Natural killer cell treated with Interleukin-12 subunit alpha and Interleukin-12 subunit beta and Interleukin-15 and Interleukin-18, amount 100 ng/mL, for 72 hours (primary cell): ENCODE measurements at regions not wholly inside any gene's neighbourhood (a gene's known extent, or its start where the extent isn't known, plus 50 kb on each side); places are given as distances from the start of the nearest gene placed in this dataset.

Experiments used
- ATAC-seq, 2 donors: fragments of 150-1000 bp; cut with Tn5 transposase in 1 of 2; sonication (Bioruptor Pico), chemical (Tn5 transposase) in 1 of 2; 2 replicates each; pipeline ENCODE4 v1.10.0; 2021
- DNase-seq: peaks from one replicate; pipeline ENCODE4 v3.0.0; 2022; ENCODE audit warnings: low spot score
- H3K27ac Mint-ChIP-seq, 2 donors: 1 replicate in 1 of 2; 2 replicates in 1 of 2; pipeline ENCODE4 v1.8.0; 2022; ENCODE audit warnings: mixed read lengths in 2 of 2, mild to moderate bottlenecking in 1 of 2, moderate library complexity in 1 of 2
- H3K27me3 Mint-ChIP-seq, 2 donors: 1 replicate in 1 of 2; 2 replicates in 1 of 2; pipeline ENCODE4 v1.8.0; 2022; ENCODE audit warnings: mixed read lengths in 2 of 2
- H3K36me3 Mint-ChIP-seq: one replicate; pipeline ENCODE4 v1.8.0; 2022; ENCODE audit warnings: mixed read lengths
- H3K4me1 Mint-ChIP-seq, 2 donors: 1 replicate in 1 of 2; 2 replicates in 1 of 2; pipeline ENCODE4 v1.8.0; 2022; ENCODE audit warnings: low read depth in 2 of 2, mixed read lengths in 2 of 2, mild to moderate bottlenecking in 1 of 2
- H3K4me3 Mint-ChIP-seq: one replicate; pipeline ENCODE4 v1.8.0; 2022; ENCODE audit warnings: mixed read lengths
- H3K9me3 Mint-ChIP-seq: 2 replicates; pipeline ENCODE4 v1.8.0; 2022; ENCODE audit warnings: mixed read lengths

DNA sequence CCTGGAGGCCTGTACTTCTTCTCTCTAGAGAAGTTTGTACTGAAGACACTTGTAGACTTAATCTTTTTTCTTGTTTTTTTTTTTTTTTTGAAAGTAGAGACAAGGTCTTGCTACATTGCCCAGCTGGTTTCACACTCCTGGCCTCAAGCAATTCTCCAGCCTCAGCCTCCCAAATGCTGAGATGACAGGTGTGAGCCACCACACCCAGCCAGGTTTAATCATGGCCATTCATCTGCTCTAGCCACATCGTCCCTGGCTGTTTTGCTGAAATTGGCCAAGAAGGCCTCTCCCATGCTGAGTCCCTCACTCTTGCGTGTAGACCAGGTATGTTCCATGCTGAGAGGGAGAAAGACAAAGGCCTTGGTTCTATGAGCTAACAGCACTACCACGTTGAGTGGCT, 176.2 kb downstream of the JCAD start:
- no peak for ATAC-seq
- Mint-ChIP-seq H3K9me3 (no peaks in the 10 kb centered on the region), H3K36me3 (no peaks in the 10 kb centered on the region), H3K4me1 (no peaks in the 10 kb centered on the region), H3K27ac (no peak overlapping the region), H3K4me3 (no peak overlapping the region), H3K27me3 (peaks cover 10 to 12% of the 10 kb centered on the region in 2 donors)
- DNase-seq, result no peak

DNA sequence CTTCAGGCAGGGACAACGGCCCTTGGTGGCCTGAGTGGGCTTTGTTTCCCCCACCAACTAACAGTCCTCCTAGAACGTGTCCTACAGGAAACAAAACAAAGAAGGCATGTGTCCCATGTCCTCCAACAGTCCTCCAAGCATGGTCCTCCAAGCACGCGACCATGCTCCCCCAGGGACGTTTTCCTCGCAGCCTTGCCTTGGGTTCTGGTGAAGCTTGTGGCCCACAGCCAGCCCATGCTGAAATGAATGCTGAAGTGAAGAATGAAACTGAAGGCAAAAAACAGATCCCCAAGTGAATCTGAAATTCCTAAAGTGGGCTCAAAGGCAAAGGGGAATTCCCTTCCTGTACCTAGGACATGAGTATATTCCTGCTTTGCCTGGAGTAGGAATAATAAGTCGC, 176.6 kb downstream of the JCAD start:
- Mint-ChIP-seq H3K36me3 (no peaks in the 10 kb centered on the region), H3K9me3 (no peaks in the 10 kb centered on the region), H3K4me1 (no peaks in the 10 kb centered on the region), H3K27me3 (peaks cover 13 to 15% of the 10 kb centered on the region in 2 donors), H3K27ac (no peak overlapping the region), H3K4me3 (no peak overlapping the region)
- ATAC-seq, result no peak
- DNase-seq, result no peak

DNA sequence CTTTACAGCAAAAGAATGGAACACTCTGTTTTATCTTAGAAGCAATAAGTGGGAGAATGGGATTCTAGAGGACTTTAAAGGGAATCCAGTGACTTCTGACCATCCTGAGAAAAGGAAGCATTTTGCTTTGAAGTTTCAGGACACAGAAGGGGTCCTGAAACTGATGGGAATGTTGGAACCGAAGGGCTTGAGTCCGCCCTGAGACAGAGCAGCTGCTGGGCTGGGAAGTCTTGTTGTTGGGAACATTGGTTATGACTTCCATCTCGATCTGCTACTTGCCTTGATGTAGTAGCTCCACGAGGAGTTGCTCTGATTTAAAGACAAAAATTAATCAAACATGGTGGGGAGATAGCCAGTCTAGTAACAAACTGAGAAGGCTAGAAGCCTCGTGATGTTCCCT, 177.6 kb downstream of the JCAD start:
- DNase-seq (no peak), ATAC-seq (no peak)
- Mint-ChIP-seq H3K36me3 (no peaks in the 10 kb centered on the region), H3K9me3 (no peaks in the 10 kb centered on the region), H3K27me3 (peaks cover 18 to 19% of the 10 kb centered on the region in 2 donors), H3K27ac (no peak overlapping the region), H3K4me1 (no peaks in the 10 kb centered on the region), H3K4me3 (no peak overlapping the region)

DNA sequence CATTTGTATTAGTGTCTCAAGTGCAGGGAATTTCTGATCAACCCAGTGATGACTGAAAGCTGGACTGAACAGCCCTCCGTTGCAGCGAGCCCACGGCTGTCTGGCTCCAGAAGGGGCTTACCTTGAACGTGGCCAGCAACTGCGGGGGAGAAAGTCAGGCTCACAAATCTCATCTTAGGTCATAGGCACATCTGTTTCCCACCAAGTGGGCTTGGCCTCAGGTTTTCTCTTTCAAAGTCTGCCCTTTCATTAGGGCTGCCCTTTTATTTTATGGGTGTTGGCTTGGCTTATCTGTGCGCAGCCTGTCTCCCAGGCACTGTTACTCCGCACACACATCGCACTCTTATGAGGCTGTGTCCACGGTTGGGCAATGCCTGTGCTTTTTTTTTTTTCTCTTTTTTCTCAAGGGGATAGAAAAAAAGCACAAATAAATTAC, 178.0 kb downstream of the JCAD start:
- Mint-ChIP-seq H3K27ac (no peak overlapping the region), H3K4me1 (no peaks in the 10 kb centered on the region), H3K27me3 (peaks cover 21 to 23% of the 10 kb centered on the region in 2 donors), H3K4me3 (no peak overlapping the region), H3K9me3 (no peaks in the 10 kb centered on the region), H3K36me3 (no peaks in the 10 kb centered on the region)
- ATAC-seq (no peak), DNase-seq (no peak)

DNA sequence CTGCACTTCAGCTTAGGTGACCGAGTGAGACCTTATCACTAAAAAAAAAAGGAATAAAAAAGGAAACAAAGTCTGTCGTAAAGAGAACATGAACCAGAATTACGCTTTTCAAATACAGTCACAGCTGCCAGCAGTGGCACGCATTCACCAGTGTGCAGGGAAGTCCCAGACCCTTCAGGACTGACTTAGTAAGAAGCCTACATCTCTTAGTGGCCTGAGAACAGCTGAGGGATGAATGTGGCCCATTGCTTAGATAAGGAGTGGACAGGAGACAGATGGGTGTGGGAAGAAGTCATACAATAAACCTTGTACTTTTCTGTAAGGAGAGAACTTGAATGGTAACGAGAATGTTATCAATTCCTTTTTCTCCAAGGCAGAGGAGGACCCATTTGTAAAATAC, 178.5 kb downstream of the JCAD start:
- DNase-seq (no peak), ATAC-seq (no peak)
- Mint-ChIP-seq H3K9me3 (no peaks in the 10 kb centered on the region), H3K4me1 (no peaks in the 10 kb centered on the region), H3K36me3 (no peaks in the 10 kb centered on the region), H3K27me3 (peaks cover 23 to 28% of the 10 kb centered on the region in 2 donors), H3K27ac (no peak overlapping the region), H3K4me3 (no peak overlapping the region)

DNA sequence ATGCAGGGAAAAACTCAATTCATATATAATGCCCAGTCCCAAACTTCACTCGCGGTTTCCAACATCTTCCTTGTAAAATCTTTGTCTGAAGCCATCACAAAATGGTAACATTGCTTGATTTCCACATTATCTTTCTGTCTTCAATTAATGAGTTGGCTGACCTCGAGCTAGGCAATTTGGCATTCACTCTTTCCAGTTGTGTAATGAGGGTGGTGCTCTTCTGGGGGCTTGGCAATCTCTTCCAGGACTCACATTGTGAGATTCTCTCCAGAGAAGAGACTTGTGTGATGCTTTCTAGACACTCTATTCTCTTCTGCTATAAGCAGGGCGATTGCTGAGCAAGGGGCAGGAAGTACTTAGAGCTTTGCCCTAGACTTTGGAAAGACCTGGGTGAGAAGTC, 179.5 kb downstream of the JCAD start:
- no peak overlapping the region for H3K27ac Mint-ChIP-seq
- ATAC-seq (no peak), DNase-seq (no peak)

DNA sequence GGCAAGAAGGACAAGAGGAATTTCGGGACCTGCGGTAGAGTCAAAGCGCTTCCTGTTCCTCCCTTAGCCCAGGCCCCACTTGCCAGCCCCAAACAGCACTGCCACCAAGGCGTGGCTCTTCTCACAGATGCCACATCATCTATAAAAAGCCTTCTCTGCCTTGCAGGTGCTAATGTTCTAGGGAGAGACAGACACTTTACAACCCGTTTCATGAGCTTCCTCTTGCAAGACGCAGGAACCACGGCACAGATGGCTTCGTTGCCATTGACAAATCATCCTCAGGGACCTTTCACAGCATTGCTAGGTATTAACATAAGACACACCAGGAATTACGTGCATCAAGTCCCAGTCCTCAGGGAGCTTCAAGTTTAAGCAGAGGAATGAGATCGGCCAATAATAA, 180.9 kb downstream of the JCAD start:
- Mint-ChIP-seq H3K9me3 (no peaks in the 10 kb centered on the region), H3K4me3 (no peak overlapping the region), H3K4me1 (no peaks in the 10 kb centered on the region), H3K27me3 (peaks cover 22 to 34% of the 10 kb centered on the region in 2 donors), H3K36me3 (no peaks in the 10 kb centered on the region), H3K27ac (no peak overlapping the region)
- ATAC-seq, result no peak
- DNase-seq, result no peak

More for the DNA sequence above, 179.5 kb downstream of the JCAD start:
- H3K36me3 Mint-ChIP-seq, result no peaks in the 10 kb centered on the region
- H3K27me3 Mint-ChIP-seq, result peaks cover 25 to 34% of the 10 kb centered on the region in 2 donors
- H3K4me3 Mint-ChIP-seq, result no peak overlapping the region
- H3K4me1 Mint-ChIP-seq, result no peaks in the 10 kb centered on the region
- no peaks in the 10 kb centered on the region for H3K9me3 Mint-ChIP-seq

DNA sequence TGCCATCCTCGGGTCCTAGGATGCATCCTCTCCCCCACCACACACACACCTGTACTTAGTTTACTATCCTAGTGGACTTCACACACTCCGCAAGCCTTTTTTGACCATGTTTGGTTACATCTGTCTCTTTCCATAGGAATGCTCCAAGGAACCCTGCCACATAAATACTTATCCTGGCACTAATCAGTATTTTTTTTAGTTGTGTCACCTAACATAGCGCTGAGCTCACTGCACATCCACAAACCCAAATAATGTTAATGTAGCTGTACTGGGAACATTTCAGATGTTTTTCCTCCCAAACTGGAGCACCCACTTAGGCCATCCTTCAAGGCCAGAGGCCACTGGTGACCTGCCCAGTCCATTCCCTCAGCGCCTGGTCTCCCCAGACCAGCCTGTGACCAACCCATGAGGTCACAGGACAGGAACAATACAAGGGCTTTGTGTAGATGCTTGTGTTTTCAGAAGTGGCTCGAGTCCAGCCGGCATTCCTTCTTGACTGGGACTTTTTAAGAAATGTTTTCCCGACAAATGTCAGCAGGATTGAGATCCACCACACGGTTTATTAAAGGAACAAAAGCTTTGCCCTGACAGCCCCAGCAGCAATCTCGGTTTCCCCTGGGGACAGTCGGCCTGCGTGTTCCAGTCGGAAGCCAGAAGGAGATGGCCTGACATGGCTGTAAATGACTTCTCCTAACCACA, 181.4 kb downstream of the JCAD start:
- DNase-seq, result no peak
- Mint-ChIP-seq H3K4me1 (no peaks in the 10 kb centered on the region), H3K4me3 (no peak overlapping the region), H3K27ac (no peak overlapping the region), H3K36me3 (no peaks in the 10 kb centered on the region), H3K27me3 (peaks cover 22 to 34% of the 10 kb centered on the region in 2 donors), H3K9me3 (no peaks in the 10 kb centered on the region)
- ATAC-seq, result no peak

DNA sequence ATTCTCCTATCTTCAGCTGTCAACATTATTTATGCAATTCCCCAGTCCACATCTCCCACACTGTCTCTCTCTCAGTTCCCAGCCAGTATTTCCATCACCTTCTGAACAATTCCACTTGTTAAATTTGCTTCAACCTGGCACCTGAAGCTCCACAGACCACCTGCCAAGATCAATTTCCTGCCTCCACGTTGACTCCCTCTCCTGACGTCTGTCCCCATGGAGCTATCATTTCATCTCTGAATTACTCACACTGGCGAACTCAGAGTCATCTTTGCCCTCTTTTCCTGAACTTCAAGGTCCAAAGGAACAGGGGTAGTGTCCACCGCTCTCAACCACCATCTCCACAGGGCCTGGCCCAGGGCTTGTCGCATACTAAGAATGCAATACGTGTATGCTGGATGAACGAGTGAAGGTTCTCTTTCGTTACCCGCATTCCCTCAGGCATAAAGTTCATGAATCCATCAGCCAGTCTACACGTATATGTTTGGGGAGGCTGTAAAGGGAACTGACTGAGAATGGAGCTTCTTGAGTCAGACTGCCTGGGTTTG, 183.3 kb downstream of the JCAD start:
- H3K27me3 Mint-ChIP-seq, result peaks cover 22 to 34% of the 10 kb centered on the region in 2 donors
- no peak for DNase-seq
- H3K27ac Mint-ChIP-seq, result peak overlapping the region in 1 of 2 donors; percentile 18
- no peak for ATAC-seq
- H3K36me3 Mint-ChIP-seq, result no peaks in the 10 kb centered on the region
- no peaks in the 10 kb centered on the region for H3K9me3 Mint-ChIP-seq
- H3K4me3 Mint-ChIP-seq, result no peak overlapping the region
- H3K4me1 Mint-ChIP-seq, result no peaks in the 10 kb centered on the region

DNA sequence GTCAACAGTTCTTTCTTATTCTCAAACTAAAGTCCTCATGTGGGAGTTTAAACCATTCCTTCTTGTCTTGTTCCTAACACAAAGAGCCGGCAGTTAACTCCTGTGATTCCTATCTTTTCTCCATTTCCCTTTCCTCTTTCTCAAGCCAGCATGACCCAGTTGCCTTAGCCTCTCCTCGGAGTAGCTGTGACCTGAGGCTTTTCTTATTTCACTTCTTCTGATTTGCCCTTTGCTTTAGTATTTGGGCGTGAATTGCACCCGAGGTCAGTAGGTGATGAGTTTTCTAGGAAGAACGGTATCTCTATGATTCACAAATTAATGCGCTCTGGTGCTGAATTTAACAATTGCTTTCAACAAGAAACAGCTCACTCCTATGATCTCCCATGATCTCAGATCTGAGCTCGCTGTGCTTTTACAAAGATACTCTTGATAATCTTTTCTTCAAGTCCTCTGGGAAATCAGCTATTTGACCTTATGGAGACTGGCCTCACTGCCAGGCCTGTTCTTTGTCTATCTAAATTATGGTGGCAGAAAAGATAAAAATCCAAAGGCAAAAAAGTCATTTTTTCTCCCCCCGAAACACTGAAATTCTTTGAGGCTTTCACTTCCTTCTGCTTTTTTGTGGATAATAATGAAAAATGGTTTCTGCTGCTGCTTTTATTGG, 184.6 kb downstream of the JCAD start:
- Mint-ChIP-seq H3K27me3 (peaks cover 28 to 38% of the 10 kb centered on the region in 2 donors), H3K4me3 (no peak overlapping the region), H3K9me3 (peaks cover 7% of the 10 kb centered on the region), H3K4me1 (no peaks in the 10 kb centered on the region), H3K36me3 (no peaks in the 10 kb centered on the region), H3K27ac (no peak overlapping the region)
- no peak for DNase-seq
- ATAC-seq, result no peak

DNA sequence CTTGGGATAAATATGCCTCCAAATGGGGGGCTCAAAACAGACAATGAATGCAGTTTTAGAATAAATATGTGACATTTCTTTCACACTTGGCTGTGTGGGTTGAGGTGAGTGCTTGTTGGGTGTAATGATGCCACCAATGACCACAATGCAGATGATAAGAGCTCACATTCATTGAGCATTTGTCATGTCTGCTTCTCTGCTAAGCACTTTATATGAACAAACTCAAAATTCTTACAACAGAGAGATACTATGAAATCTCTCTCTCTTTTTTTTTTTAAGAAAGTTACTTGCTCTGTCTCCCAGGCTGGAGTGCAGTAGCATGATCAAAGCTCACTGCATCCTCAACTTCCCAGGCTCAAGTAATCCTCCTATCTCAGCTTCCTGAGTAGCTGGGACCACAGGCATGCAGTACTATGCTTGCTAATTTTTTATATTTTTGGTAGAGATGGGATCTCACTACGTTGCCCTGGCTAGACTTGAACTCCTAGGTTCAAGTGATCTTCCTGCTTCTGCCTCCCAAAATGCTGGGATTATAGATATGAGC, 185.4 kb downstream of the JCAD start:
- Mint-ChIP-seq H3K27ac (no peak overlapping the region), H3K27me3 (peaks cover 28 to 36% of the 10 kb centered on the region in 2 donors), H3K9me3 (peaks cover 7% of the 10 kb centered on the region), H3K36me3 (no peaks in the 10 kb centered on the region), H3K4me3 (no peak overlapping the region), H3K4me1 (no peaks in the 10 kb centered on the region)
- no peak for DNase-seq
- no peak for ATAC-seq

DNA sequence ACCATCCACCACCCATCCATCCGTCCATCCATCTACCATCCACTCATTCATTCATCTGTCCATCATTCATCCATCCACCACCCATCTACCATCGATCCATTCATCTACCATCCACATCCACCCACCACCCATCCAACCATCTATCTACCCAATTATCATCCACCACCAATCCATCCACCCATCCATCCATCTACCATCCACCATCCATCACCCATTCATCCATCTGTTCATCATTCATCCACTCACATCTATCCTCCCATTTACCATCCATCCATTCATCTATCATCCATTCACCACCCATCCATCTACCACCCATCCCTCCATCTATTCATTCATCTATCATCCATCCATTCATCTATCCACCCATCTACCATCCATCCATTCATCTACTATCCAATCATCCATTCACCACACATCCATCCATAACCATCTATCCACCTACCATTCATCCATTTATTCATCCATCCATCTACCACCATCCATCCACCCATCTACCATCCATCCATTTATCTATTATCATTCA, 188.8 kb downstream of the JCAD start:
- Mint-ChIP-seq H3K36me3 (no peaks in the 10 kb centered on the region), H3K4me1 (no peaks in the 10 kb centered on the region), H3K27me3 (peaks cover 8 to 15% of the 10 kb centered on the region in 2 donors), H3K27ac (no peak overlapping the region), H3K4me3 (no peak overlapping the region), H3K9me3 (peaks cover 7% of the 10 kb centered on the region)
- no peak for ATAC-seq
- DNase-seq, result no peak

DNA sequence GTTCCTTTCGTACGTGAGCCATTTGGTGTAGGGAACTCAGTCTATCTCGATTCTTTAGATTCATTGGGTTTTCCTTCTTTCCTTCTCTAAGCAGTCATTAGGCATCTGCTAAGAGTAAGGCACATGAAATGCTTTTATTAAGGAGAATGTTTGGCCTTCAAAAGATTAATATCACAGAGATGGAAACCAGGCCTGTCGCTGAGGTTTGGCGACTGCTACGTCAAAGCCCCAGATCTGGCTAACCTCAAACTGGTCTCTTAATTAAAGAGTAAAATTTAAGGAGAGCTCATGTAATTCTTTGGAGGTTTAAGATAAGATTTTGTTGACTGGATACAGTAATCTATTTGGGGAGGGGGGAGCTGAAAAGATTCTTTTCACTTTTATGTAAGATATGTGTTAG, 189.8 kb downstream of the JCAD start:
- Mint-ChIP-seq H3K4me3 (no peak overlapping the region), H3K36me3 (no peaks in the 10 kb centered on the region), H3K27ac (no peak overlapping the region), H3K27me3 (peaks cover 6 to 12% of the 10 kb centered on the region in 2 donors), H3K4me1 (no peaks in the 10 kb centered on the region), H3K9me3 (peaks cover 7% of the 10 kb centered on the region)
- no peak for ATAC-seq
- no peak for DNase-seq

DNA sequence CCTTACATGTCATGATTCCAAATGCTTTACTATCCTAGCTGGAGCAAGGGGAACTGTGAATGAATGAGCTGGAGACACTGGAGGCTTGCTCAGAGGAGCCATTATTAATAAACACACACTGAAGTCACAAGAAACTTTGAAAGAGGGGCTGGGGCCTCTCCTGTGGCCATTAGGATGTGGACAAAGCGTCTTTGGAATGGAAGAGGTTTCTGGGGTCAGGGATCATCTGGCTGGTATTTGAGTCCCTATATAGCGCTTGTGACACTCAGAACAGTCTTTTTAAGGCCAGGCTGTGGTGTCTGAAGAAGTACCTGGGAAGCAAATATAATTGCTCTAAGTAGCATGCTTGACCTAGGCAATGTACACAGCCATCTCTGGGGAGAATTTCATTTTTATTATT, 193.0 kb downstream of the JCAD start:
- Mint-ChIP-seq H3K27me3 (peaks cover 9 to 12% of the 10 kb centered on the region in 2 donors), H3K36me3 (no peaks in the 10 kb centered on the region), H3K4me3 (no peak overlapping the region), H3K27ac (no peak overlapping the region), H3K9me3 (peaks cover 7% of the 10 kb centered on the region), H3K4me1 (no peaks in the 10 kb centered on the region)
- DNase-seq (no peak), ATAC-seq (no peak)
